Endothelial cell of umbilical vein (primary cell): ENCODE measurements at regions not wholly inside any gene's neighbourhood (a gene's known extent, or its start where the extent isn't known, plus 50 kb on each side); places are given as distances from the start of the nearest gene placed in this dataset.

Experiments
- BruUV-seq: library from RNA; stranded (reverse); fragments of 400-500 nt; replicated peaks from 2 replicates; lab custom pipeline; 2021; lab: Mats Ljungman, UMichigan
- CTCF ChIA-PET: fragments of 300-600, 350-600 bp; sonication (Branson Sonifier 250); formaldehyde crosslinking; loops from one replicate; lab custom pipeline; 2021; ENCODE audit warnings: antibody characterized with exemption, inconsistent platforms; lab: Charles Lee
- POLR2A ChIA-PET: fragments of 300-600, 350-600 bp; sonication (Branson Sonifier 250); formaldehyde crosslinking; loops from one replicate; lab custom pipeline; 2021; ENCODE audit warnings: antibody characterized with exemption, inconsistent platforms; lab: Charles Lee
- DNase-seq: peaks from one replicate; pipeline ENCODE4 v3.0.0-alpha.2; 2011; ENCODE audit warnings: low read depth, low spot score
- FAIRE-seq: peaks from 2 replicates; lab custom pipeline; 2011; peaks lifted over from hg19 to GRCh38; lab: Jason Lieb, UNC
- H2AFZ ChIP-seq: 2 replicates; pipeline ENCODE4 v1.6.0; 2012; ENCODE audit warnings: low read depth, low read length, control low read depth, inconsistent platforms
- H3K27ac ChIP-seq: 2 replicates; pipeline ENCODE4 v1.5.1; 2011; ENCODE audit warnings: low read depth, mild to moderate bottlenecking, control low read depth, low read length, moderate library complexity; ENCODE audit not compliant: insufficient read depth
- H3K27me3 ChIP-seq, 2 experiments: 2 replicates each; pipeline versions ENCODE4 v1.6.0 to v1.6.1; 2011; ENCODE audit warnings: low read length in 2 of 2, mixed read lengths in 1 of 2; ENCODE audit not compliant: control insufficient read depth in 2 of 2, insufficient read depth in 2 of 2
- H3K36me3 ChIP-seq, 2 experiments: 2 replicates in 1 of 2; 3 replicates in 1 of 2; pipeline ENCODE4 v1.5.1; 2011; ENCODE audit warnings: low read length in 2 of 2, mild to moderate bottlenecking in 1 of 2, moderate library complexity in 1 of 2; ENCODE audit not compliant: control insufficient read depth in 2 of 2, insufficient read depth in 2 of 2; ENCODE audit errors: extremely low read depth in 1 of 2
- H3K4me1 ChIP-seq: 3 replicates; pipeline ENCODE4 v1.5.1; 2011; ENCODE audit warnings: mild to moderate bottlenecking, low read length; ENCODE audit not compliant: control insufficient read depth, insufficient read depth; ENCODE audit errors: extremely low read depth
- H3K4me2 ChIP-seq: 2 replicates; pipeline ENCODE4 v1.6.1; 2011; ENCODE audit warnings: low read length, control low read depth, mixed read lengths; ENCODE audit not compliant: insufficient read depth
- H3K4me3 ChIP-seq, 3 experiments: fragments of 200-600 bp in 1 of 3; sonication (generic), shearing (Covaris generic) in 1 of 3; replicated peaks in 1 of 3; 2 replicates each; pipeline ENCODE4 v1.5.1; 2011 to 2016; ENCODE audit warnings: control low read depth in 3 of 3, low read length in 3 of 3, mild to moderate bottlenecking in 2 of 3, inconsistent platforms in 1 of 3, low read depth in 1 of 3, moderate library complexity in 1 of 3; ENCODE audit not compliant: insufficient read depth in 1 of 3
- H3K79me2 ChIP-seq: 2 replicates; pipeline ENCODE4 v1.6.0; 2012; ENCODE audit warnings: low read length, inconsistent platforms; ENCODE audit not compliant: control insufficient read depth, insufficient read depth
- H3K9ac ChIP-seq: replicated peaks from 2 replicates; pipeline ENCODE3; 2011; ENCODE audit warnings: low read length, control low read depth; ENCODE audit not compliant: insufficient read depth; ENCODE audit errors: extremely low read depth
- H3K9me1 ChIP-seq: replicated peaks from 3 replicates; pipeline ENCODE4 v1.6.0; 2011; ENCODE audit warnings: mild to moderate bottlenecking, low read length; ENCODE audit not compliant: control insufficient read depth, insufficient read depth; ENCODE audit errors: extremely low read depth
- H3K9me3 ChIP-seq: replicated peaks from 2 replicates; pipeline ENCODE4 v1.5.1; 2012; ENCODE audit warnings: low read length, inconsistent platforms; ENCODE audit not compliant: control insufficient read depth, insufficient read depth
- H4K20me1 ChIP-seq: replicated peaks from 2 replicates; pipeline ENCODE3; 2011; ENCODE audit warnings: mild to moderate bottlenecking, low read length; ENCODE audit not compliant: control insufficient read depth, insufficient read depth; ENCODE audit errors: extremely low read depth
- EZH2 ChIP-seq: IDR thresholded peaks from 2 replicates; pipeline ENCODE4 v1.6.1; 2012; ENCODE audit warnings: borderline replicate concordance, low read depth, mild to moderate bottlenecking, moderate library complexity, low read length, inconsistent platforms; ENCODE audit not compliant: severe bottlenecking
- FOS ChIP-seq: IDR thresholded peaks from 2 replicates; pipeline ENCODE4 v1.6.1; 2011; ENCODE audit warnings: mild to moderate bottlenecking, low read length, moderate library complexity, borderline replicate concordance; ENCODE audit not compliant: insufficient read depth
- GATA2 ChIP-seq: IDR thresholded peaks from 2 replicates; pipeline ENCODE4 v1.7.0; 2011; ENCODE audit warnings: low read depth, mild to moderate bottlenecking, moderate library complexity, mixed read lengths, low read length; ENCODE audit not compliant: insufficient read length, insufficient read depth
- JUN ChIP-seq: IDR thresholded peaks from 2 replicates; pipeline ENCODE4 v1.6.1; 2011; ENCODE audit warnings: borderline replicate concordance, low read depth; ENCODE audit not compliant: insufficient read length, insufficient read depth
- MAX ChIP-seq: IDR thresholded peaks from 2 replicates; pipeline ENCODE4 v1.6.1; 2011; ENCODE audit not compliant: insufficient read depth, insufficient read length
- MYC ChIP-seq: IDR thresholded peaks from one replicate; pipeline ENCODE4 v1.6.1; 2011; ENCODE audit warnings: mild to moderate bottlenecking, low read depth, low read length
- POLR2A ChIP-seq: IDR thresholded peaks from 2 replicates; pipeline ENCODE4 v1.6.1; 2012; ENCODE audit warnings: low read depth, mild to moderate bottlenecking, control low read depth, low read length
- POLR2AphosphoS5 ChIP-seq: IDR thresholded peaks from 2 replicates; pipeline ENCODE4 v1.6.1; 2012; ENCODE audit warnings: low read depth, mild to moderate bottlenecking, control low read depth, low read length, moderate library complexity; ENCODE audit not compliant: insufficient read depth
- dilution Hi-C: fragments of 300-500 bp; cut with MboI; formaldehyde crosslinking; loops from one replicate; pipeline ENCODE4 v1.15.0; 2019; ENCODE audit warnings: low sequenced_read_pairs; ENCODE audit not compliant: extremely low pct_ligation_motif_present
- intact Hi-C: fragments of 100-400 bp; cut with micrococcal nuclease; formaldehyde crosslinking; loops from one replicate; pipeline ENCODE4 v1.10.0; 2022
- TF ChIP-seq, protein P1 (sequence below), 2 donors: IDR thresholded peaks; 1 replicate in 1 of 2; 2 replicates in 1 of 2; pipeline ENCODE4 v1.5.1; 2011; ENCODE audit warnings: low read length in 2 of 2, mild to moderate bottlenecking in 2 of 2, moderate library complexity in 2 of 2, control low read depth in 1 of 2, inconsistent platforms in 1 of 2, low read depth in 1 of 2; ENCODE audit not compliant: insufficient read depth in 1 of 2; ENCODE audit errors: extremely low read depth in 1 of 2

DNA sequence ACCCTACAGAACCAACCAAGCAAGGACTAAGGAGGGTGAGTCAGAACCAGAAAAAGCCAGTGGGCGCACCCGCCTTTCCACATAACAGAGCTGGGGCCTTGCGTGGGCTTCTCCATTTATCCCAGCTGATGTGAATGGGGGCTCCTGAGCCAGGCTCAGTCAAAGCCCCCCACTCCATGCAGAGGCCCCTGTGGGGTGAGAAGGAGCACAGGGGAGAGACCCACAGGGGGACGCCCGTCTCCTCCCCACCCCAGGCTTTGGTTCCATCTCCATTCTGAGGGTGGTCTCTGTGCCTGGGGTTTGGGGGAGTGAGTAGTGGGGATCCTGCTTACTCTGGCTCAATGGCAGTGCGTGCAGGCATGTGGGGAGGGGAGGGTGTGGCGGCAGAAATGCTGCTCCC, 210.1 kb upstream of the TNRC6C start:
- intact Hi-C loops, result no loop called here
- dilution Hi-C loops, result no loop called here

GRCh38 chr17:77749321-77749751, 209.2 kb upstream of the TNRC6C start:
- Histone ChIP-seq H3K79me2 (no peaks in the 10 kb centered on the region), H3K36me3 (no peaks in the 10 kb centered on the region), H3K27me3 (no peaks in the 10 kb centered on the region), H3K27ac (no peak overlapping the region), H3K9me3 (no peaks in the 10 kb centered on the region), H2AFZ (no peak overlapping the region), H3K4me3 (no peak overlapping the region), H4K20me1 (no peaks in the 10 kb centered on the region), H3K4me2 (no peak overlapping the region), H3K4me1 (no peaks in the 10 kb centered on the region), H3K9ac (no peak overlapping the region), H3K9me1 (no peaks in the 10 kb centered on the region)
- dilution Hi-C loops, result no loop called here
- ChIA-PET POLR2A (no interaction called here), CTCF (no interaction called here)
- no peak for TF ChIP-seq POLR2AphosphoS5
- no peak for TF ChIP-seq JUN
- no peak for TF ChIP-seq MAX
- no peak for TF ChIP-seq FOS
- no peak for TF ChIP-seq POLR2A
- no peak for TF ChIP-seq MYC
- TF ChIP-seq, protein P1, sequence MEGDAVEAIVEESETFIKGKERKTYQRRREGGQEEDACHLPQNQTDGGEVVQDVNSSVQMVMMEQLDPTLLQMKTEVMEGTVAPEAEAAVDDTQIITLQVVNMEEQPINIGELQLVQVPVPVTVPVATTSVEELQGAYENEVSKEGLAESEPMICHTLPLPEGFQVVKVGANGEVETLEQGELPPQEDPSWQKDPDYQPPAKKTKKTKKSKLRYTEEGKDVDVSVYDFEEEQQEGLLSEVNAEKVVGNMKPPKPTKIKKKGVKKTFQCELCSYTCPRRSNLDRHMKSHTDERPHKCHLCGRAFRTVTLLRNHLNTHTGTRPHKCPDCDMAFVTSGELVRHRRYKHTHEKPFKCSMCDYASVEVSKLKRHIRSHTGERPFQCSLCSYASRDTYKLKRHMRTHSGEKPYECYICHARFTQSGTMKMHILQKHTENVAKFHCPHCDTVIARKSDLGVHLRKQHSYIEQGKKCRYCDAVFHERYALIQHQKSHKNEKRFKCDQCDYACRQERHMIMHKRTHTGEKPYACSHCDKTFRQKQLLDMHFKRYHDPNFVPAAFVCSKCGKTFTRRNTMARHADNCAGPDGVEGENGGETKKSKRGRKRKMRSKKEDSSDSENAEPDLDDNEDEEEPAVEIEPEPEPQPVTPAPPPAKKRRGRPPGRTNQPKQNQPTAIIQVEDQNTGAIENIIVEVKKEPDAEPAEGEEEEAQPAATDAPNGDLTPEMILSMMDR (IDR thresholded peaks at IDR 0.05; ENCODE audit: extremely low read depth in 1 of 2, insufficient read depth in 1 of 2, low read depth in 1 of 2, low read length in 2 of 2), result no peak
- TF ChIP-seq EZH2, result no peak
- TF ChIP-seq GATA2, result no peak
- intact Hi-C loops, result no loop called here
- FAIRE-seq (no peak), DNase-seq (no peak)
- BruUV-seq, result no TSS peak

More for the DNA sequence above, 210.1 kb upstream of the TNRC6C start:
- H3K9me1 ChIP-seq, result no peaks in the 10 kb centered on the region
- no peaks in the 10 kb centered on the region for H3K36me3 ChIP-seq
- H3K4me2 ChIP-seq, result no peak overlapping the region
- TF ChIP-seq, protein P1 (IDR thresholded peaks at IDR 0.05; ENCODE audit: extremely low read depth in 1 of 2, insufficient read depth in 1 of 2, low read depth in 1 of 2, low read length in 2 of 2), result no peak
- TF ChIP-seq MAX, result no peak
- TF ChIP-seq POLR2A, result no peak
- TF ChIP-seq FOS, result no peak
- no peak for TF ChIP-seq MYC
- no peak for TF ChIP-seq POLR2AphosphoS5
- no peak overlapping the region for H3K4me3 ChIP-seq
- DNase-seq, result no peak
- no peak overlapping the region for H2AFZ ChIP-seq
- no peak overlapping the region for H3K27ac ChIP-seq
- ChIA-PET CTCF (no interaction called here), POLR2A (no interaction called here)
- no peak overlapping the region for H3K9ac ChIP-seq
- BruUV-seq, result no TSS peak
- H3K4me1 ChIP-seq, result no peaks in the 10 kb centered on the region
- H3K79me2 ChIP-seq, result no peaks in the 10 kb centered on the region
- no peak for FAIRE-seq
- no peaks in the 10 kb centered on the region for H3K27me3 ChIP-seq
- no peaks in the 10 kb centered on the region for H4K20me1 ChIP-seq
- no peaks in the 10 kb centered on the region for H3K9me3 ChIP-seq
